ENCODE measurements at regions not wholly inside any gene's neighbourhood (a gene's known extent, or its start where the extent isn't known, plus 50 kb on each side); places are given as distances from the start of the nearest gene placed in this dataset.

DNA sequence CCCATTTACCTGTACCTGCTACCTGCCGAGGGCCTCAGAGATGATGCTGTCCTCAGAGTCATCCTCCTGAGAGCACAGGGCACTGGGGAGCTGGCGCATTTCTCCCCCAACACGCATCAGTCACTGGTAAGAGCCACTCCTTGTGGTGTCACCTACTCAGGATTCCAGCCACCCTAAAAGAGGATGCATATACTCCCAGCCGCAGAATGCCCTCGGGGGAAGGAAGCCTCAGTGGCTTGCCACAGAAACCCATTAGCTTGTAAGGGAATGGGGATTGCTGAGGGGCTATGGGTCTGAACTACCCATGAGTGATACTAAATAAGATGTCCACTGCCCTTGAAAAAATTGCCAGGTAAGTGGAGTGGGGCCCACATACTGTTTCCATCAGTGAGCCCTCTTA is 279.2 kb downstream of the WDR11 start:
- Histone ChIP-seq H3K27ac (no peak overlapping the region), H3K36me3 (replicated peaks) (no peaks in the 10 kb centered on the region), H3K4me3 (ENCODE audit: low read depth, low read length) (no peak overlapping the region), H3K27me3 (replicated peaks) (no peaks in the 10 kb centered on the region)
- in situ Hi-C loops (cut with HindIII; ENCODE audit: low pct_ligation_motif_present, low sequenced_read_pairs) = no loop called here
- no peak for DNase-seq
- TF ChIP-seq, protein P1, sequence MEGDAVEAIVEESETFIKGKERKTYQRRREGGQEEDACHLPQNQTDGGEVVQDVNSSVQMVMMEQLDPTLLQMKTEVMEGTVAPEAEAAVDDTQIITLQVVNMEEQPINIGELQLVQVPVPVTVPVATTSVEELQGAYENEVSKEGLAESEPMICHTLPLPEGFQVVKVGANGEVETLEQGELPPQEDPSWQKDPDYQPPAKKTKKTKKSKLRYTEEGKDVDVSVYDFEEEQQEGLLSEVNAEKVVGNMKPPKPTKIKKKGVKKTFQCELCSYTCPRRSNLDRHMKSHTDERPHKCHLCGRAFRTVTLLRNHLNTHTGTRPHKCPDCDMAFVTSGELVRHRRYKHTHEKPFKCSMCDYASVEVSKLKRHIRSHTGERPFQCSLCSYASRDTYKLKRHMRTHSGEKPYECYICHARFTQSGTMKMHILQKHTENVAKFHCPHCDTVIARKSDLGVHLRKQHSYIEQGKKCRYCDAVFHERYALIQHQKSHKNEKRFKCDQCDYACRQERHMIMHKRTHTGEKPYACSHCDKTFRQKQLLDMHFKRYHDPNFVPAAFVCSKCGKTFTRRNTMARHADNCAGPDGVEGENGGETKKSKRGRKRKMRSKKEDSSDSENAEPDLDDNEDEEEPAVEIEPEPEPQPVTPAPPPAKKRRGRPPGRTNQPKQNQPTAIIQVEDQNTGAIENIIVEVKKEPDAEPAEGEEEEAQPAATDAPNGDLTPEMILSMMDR (IDR thresholded peaks at IDR 0.05; ENCODE audit: low read depth, low read length, missing control alignments) = no peak

DNA sequence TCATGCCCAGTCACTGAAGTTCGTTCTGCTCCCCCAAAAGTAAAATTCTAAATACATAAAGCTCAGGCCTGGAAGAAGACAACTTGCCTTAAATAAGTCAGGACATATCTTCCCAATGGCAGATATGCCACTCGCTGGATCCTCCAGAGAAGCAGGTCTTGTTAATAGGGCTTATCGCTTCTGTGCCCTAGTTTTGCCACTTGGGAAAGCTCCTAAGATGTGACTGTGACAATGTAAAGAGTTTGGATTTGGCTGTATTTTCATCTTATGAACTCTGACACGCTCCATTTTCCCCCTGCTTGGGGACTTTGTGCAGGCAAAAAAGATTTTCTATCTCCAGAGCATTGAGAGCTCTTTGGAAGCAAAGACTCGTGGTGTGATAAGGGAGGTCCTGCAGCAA is 279.9 kb downstream of the WDR11 start:
- in situ Hi-C loops (cut with HindIII; ENCODE audit: low pct_ligation_motif_present, low sequenced_read_pairs) = no loop called here
- Histone ChIP-seq H3K27me3 (replicated peaks) (no peaks in the 10 kb centered on the region), H3K4me3 (ENCODE audit: low read depth, low read length) (no peak overlapping the region), H3K27ac (no peak overlapping the region), H3K36me3 (replicated peaks) (no peaks in the 10 kb centered on the region)
- TF ChIP-seq, protein P1 (IDR thresholded peaks at IDR 0.05; ENCODE audit: low read depth, low read length, missing control alignments) = no peak
- DNase-seq = no peak

DNA sequence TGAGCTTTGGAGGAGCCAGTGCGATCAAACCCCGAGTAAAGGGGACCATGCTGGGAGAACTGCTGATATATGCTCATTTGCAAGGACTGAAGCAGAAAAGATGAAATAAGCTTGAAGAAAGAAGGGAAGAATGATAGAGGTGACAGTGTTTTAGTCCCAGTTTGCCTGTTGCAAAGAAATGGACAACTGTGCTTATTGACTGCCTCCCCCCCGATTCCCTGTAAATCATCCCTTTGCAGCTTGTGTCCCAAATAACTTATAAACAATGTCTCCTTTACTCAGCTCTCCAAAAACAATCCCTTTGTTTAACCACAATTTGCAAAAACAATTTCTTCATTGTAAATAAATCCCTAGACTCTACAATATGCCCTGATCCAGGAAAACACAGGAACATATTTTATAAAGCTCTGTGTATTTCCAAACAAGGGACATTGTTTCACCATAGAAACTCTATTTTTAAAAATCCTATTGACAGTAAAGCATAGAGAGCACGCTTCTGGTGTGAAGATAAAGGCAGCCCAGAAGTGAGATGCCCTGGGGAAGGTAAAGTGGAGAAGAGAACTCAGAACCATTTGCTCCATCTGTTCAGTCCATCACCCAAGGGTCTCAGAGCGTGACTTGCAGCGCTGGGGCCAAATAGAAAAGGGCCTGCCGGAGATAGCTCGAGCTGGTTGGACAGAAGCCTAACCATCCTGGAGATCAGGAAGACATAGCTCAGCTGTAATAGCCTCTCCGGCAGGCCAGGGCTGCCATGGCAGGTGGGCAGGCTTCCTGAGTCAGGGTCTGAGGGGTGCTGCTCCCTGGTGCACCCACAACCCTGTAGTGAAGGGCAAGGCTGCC is 280.5 kb downstream of the WDR11 start:
- no peaks in the 10 kb centered on the region for H3K27me3 ChIP-seq (replicated peaks)
- H3K4me3 ChIP-seq (ENCODE audit: low read depth, low read length) = no peak overlapping the region
- no peak overlapping the region for H3K27ac ChIP-seq
- no peak for DNase-seq
- TF ChIP-seq, protein P1 (IDR thresholded peaks at IDR 0.05; ENCODE audit: low read depth, low read length, missing control alignments) = no peak
- in situ Hi-C loops (cut with HindIII; ENCODE audit: low pct_ligation_motif_present, low sequenced_read_pairs) = no loop called here
- no peaks in the 10 kb centered on the region for H3K36me3 ChIP-seq (replicated peaks)

DNA sequence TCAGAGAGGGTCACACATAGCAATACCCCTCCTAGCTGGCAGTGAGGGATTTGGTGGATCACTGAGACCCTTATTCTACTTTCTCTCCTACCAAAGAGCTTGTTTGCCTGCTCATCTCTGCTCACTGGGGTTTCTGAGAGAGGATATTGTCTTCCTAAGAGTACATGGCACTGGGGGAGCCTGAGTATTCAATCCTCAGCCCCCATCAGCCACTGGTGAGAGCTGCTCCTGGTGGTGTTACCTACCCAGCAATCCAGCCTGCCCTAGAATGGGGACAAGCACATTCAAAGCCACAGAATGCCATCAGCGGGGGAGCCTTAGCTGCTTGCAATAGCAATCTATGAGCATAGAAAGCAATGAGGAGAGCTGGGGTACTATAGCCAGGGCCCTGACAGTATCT is 281.1 kb downstream of the WDR11 start:
- DNase-seq = no peak
- no peak overlapping the region for H3K4me3 ChIP-seq (ENCODE audit: low read depth, low read length)
- TF ChIP-seq, protein P1 (IDR thresholded peaks at IDR 0.05; ENCODE audit: low read depth, low read length, missing control alignments) = no peak
- in situ Hi-C loops (cut with HindIII; ENCODE audit: low pct_ligation_motif_present, low sequenced_read_pairs) = no loop called here
- no peak overlapping the region for H3K27ac ChIP-seq
- no peaks in the 10 kb centered on the region for H3K27me3 ChIP-seq (replicated peaks)
- no peaks in the 10 kb centered on the region for H3K36me3 ChIP-seq (replicated peaks)

DNA sequence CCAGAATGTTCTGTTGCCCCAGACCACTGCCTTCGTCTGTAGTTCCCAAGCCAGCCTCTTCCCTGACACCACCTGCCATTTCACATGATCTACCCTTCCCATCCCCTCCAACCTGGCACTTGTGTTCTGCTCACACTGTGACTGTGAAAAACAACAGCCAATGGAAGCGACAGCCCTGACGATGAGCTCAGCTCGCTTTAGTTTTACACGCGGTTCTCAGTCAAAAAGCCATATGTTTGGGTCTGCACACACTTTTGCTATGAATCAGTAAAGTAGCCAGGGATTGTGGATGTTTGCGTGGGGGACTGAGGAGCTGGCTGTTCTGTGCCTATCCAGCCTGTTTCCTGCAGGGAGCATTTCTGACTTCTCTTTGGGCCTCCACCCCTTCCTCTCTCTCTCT is 282.7 kb downstream of the WDR11 start:
- Histone ChIP-seq H3K36me3 (replicated peaks) (no peaks in the 10 kb centered on the region), H3K27me3 (replicated peaks) (no peaks in the 10 kb centered on the region), H3K27ac (no peak overlapping the region), H3K4me3 (ENCODE audit: low read depth, low read length) (no peak overlapping the region)
- TF ChIP-seq, protein P1 (IDR thresholded peaks at IDR 0.05; ENCODE audit: low read depth, low read length, missing control alignments) = no peak
- in situ Hi-C loops (cut with HindIII; ENCODE audit: low pct_ligation_motif_present, low sequenced_read_pairs) = no loop called here
- no peak for DNase-seq

DNA sequence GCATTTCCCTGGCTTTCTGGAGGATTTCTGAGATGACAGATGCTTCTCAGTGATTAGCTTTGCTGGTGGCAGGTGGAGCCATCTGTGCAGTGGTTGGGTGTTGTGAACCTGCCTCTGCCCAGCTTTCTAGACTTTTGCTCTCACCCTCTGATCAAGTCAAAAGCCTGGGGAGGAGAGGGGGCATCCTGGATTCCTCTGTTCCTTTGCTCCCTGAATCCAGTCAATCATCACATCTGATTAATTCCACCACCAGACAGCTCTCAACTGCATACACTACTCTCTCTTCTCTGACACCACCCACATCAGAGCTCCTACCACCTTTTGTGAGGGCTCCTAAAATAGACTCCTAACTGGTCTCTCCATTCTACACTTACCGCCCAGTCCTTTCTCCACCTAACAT is 283.5 kb downstream of the WDR11 start:
- H3K27ac ChIP-seq = no peak overlapping the region
- H3K27me3 ChIP-seq (replicated peaks) = no peaks in the 10 kb centered on the region
- H3K4me3 ChIP-seq (ENCODE audit: low read depth, low read length) = no peak overlapping the region
- no peaks in the 10 kb centered on the region for H3K36me3 ChIP-seq (replicated peaks)
- TF ChIP-seq, protein P1 (IDR thresholded peaks at IDR 0.05; ENCODE audit: low read depth, low read length, missing control alignments) = no peak
- in situ Hi-C loops (cut with HindIII; ENCODE audit: low pct_ligation_motif_present, low sequenced_read_pairs) = no loop called here
- DNase-seq = no peak
